ENCODE measurements at regions not wholly inside any gene's neighbourhood (a gene's known extent, or its start where the extent isn't known, plus 50 kb on each side); places are given as distances from the start of the nearest gene placed in this dataset.
"Not testable (repeated sequence)": the region's sequence is repeated elsewhere in the genome, so short reads cannot be mapped to it uniquely, and the experiment has no call there.

DNA sequence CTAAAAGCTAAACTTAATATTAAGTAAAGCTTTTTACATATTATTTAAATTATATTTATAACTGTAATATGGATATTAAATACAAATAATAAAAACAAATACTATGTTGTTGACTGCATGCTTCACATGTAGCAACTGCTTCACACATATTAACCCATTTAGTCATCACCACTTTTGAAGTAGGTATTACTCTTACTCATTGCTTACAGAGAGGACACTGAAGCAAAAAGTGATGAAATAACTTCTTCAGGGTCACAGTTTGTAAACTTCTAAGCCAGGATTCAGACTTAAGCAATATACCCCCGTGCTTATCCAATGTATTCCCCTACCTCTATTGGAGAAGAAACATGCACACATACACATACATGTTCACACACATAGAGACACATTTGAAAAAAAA lies 166.6 kb downstream of the DKK2 start:
- DNase-seq (ENCODE audit: low read depth in 2 of 2), result no peak

DNA sequence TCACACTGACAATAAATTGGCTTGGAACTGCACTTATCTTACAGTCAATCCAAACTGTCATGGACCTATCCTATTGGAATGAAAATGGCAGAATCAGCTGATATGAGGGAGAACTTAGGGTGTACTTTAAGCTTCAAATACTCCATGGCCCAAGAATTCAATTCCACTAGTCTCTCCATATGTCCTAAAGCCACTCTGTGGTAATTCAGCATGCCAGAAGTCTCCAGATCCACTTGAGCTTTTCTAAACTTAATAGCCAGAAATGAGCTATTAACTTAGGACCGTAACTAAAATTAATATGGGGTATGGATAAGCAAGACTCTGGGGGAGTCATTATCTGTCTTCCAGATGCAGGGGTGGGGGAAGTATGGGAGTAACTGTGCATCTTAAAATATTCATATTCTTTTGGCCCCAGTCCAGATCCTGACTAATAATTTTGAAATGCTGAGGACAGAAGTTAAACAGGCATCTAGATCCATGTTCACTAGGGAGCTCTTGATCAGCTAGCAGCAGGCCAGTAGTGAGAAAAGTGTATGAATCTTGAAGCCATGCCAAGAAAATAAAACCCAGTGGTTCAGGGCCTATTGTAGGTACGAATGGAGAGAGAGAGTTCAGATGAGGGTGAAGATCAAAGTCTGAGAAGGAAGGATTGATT lies 167.6 kb downstream of the DKK2 start:
- no peak for DNase-seq (ENCODE audit: low read depth in 2 of 2)

DNA sequence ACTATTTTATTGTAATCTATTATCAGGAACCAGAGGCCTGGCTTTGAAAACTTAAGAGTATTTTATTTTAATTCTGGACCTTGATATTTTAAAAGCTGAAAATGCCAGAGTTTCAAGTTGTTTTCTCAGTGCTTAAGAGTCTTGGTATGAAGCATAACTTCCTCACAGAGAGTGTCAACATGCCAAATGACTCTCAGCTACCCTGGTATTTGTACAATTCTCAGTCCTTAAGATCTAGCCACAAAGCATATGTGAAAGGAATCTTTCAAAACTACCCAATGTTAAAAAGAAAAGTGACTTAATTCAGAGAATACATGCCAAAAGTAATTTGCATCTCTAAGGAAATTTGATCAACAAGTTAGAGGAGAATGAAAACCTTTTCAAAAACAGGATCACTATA lies 171.9 kb downstream of the DKK2 start:
- no peak for DNase-seq (ENCODE audit: low read depth in 2 of 2)

DNA sequence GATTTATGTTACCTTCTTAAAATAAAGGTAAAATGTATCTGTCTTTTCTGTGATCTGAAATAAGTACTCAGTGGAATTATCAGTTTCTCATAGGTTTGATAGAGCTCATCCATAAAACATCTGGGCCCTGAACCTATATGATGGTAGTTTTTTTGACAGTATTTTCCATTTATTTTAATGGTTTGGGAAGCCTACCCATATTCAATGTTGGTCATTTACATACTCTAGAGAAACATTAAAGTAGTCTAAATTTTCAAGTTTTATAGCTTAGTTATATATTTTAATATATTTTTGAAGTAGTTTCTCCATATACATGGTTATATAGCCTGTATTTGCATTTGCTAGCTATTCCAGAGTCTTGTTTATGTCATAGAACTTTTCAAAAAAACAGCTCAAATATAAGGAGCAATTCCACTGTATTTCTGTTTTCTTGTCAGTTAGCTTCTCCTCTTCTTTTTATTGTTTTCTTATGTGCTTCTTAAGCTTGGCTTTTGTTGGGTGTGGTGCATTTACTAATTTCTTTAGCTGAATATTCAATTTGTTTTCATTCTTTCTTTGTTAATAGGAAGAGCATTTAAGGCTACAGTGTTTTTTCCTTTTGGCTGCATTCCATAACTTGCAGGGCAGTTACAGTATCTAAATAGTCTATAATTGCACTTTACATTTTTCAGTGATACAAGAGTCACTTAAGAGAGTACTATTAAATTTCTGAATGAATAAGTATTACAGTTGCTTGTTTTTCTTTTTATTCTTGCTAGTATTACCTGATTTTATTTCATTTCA lies 181.4 kb downstream of the DKK2 start:
- DNase-seq (ENCODE audit: low read depth in 2 of 2), result no peak

DNA sequence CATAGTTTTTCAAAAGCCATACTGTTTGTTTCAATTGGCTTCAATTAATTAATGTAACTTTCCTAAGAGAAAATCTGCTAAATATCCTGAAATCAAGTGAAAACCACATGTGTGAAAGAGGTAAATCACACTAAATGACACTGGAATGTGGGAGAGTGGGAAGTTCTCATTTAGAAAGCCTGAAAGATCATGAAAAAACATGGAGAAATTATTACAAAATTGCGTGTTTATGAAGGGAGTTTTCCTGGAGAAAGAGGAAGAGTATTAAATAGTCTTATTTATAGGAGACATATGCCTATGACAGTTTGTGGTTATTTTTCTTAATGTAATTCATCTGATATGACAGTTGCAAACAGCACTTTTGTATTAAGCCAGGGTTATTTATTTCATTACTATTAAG lies 183.7 kb downstream of the DKK2 start:
- no peak for DNase-seq (ENCODE audit: low read depth in 2 of 2)

DNA sequence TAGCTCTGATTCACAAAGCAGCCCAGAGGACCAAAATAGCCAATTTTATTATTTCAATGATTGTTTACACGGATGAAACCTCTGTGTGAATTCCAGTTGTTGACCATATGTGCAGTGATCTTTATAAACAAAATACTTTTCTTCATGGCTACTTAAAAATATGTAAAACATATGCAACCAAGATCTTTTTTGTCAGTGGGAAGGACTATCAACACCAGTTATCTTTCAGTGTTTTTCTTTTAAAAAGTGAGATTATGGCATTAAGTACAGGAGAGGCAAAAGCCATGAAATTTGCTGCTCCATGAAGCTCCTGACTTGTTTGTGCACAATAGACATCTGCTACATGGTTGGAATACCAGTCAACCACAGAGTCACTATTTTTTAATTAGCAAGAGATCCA lies 184.4 kb downstream of the DKK2 start:
- no peak for DNase-seq (ENCODE audit: low read depth in 2 of 2)

DNA sequence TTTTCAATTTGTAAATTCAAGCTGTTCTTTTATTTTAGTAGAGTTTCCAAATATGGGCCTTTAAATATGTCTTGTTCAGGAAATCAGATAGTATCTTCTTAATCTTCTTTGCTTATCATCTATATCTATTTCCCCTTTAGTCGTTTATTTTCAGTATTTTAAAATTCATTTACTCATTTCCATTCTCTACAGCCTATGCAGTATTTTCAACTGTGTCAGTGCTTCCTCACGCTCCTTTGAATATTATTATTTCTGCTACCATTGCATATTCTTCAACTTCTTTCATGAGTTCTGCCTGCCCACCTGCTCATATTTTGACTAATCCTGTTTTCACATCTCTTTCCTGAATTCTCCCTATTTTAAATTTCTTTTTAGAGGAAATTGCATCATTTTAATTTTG lies 185.4 kb downstream of the DKK2 start:
- DNase-seq (ENCODE audit: low read depth in 2 of 2), result no peak

DNA sequence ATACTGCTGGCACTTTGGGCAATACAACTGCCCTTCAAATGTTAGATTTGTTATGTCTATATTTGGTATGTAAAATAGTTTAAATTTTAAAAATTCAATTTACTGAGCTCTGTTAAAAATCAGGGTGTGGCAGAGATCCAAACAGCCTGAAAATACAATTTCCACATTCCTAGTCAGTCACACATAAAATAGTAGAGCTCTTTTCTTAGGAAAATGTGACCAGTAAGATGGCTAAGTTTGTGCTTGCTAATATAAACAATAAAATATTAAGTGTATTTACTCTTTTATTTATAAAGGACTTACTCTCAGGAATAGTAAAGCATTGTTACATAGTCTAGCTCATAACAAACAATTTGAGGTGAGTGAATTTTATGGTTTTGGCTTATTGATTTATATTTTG lies 200.2 kb downstream of the DKK2 start:
- no peak for DNase-seq (ENCODE audit: low read depth in 2 of 2)

DNA sequence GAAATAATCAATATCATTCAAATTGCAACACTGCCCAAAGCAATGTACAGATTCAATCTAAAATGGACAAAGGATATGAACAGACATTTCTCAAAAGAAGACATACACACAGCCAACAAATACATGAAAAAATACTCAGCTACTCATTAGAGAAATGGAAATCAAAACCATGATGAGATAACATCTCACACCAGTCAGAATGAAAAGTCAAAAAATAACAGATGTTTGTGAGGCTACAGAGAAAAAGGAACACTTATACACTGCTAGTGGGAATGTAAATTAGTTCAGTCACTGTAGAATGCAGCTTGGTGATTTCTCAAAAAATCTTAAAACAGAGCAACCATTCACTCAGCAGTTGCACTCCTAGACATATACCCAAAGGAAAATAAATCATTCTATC lies 205.2 kb downstream of the DKK2 start:
- no peak for DNase-seq (ENCODE audit: low read depth in 2 of 2)

DNA sequence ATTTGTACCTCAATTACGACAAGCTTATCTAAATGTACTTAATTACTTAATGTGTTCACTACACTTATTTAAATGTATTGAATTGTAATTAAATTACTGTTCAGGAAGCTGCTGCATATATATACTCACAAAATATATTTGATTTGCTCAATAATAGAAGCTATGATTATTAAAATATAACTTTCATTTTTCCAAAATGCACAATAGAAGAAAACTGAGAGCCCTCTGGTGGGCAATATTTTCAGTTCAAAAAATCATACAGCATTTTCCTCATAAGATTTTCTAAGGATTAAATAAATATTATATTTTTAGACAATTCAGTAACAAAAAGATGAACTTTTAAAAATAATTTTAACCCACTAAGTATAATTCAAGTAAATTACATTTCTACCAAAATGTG lies 217.3 kb downstream of the DKK2 start:
- DNase-seq (ENCODE audit: low read depth in 2 of 2), result no peak

DNA sequence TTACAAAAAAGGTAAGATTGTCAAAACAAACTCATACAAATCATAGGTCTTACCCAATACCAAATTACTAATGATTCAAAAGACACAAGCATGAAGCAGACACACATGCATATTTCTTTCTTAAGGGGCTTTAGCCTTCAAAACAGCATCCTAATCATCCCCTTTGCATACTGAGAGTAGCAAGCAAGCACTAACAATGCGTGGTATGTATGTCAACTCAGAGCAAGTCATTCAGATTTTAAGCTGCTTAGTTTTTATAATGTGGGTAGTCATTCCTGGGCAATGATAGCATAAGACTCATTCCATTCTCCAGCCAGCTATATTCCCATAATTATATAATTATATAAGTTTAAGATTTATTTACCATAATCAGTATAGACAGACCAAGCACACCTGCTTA lies 219.6 kb downstream of the DKK2 start:
- DNase-seq (ENCODE audit: low read depth in 2 of 2), result no peak

DNA sequence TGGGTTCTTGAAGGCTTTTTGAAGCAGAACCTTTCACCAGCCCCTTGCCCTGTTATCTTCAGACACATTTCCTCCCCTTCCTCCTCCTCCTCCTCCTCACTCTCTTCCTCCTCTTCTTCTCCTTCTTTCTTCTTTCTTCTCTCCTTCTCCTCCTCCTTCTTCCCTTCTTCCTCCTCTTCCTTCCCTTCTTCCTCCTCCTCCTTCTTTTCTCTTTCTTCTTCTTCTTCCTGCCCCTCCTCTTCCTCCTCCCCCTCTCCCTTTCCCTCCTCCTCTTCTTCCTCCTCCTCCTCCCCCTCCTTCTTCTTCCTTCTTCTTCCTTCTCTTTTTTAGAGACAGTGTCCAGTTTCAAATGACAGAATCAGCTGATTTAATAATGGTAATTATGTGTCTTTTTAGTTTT lies 226.0 kb downstream of the DKK2 start:
- DNase-seq (ENCODE audit: low read depth in 2 of 2), result no peak

DNA sequence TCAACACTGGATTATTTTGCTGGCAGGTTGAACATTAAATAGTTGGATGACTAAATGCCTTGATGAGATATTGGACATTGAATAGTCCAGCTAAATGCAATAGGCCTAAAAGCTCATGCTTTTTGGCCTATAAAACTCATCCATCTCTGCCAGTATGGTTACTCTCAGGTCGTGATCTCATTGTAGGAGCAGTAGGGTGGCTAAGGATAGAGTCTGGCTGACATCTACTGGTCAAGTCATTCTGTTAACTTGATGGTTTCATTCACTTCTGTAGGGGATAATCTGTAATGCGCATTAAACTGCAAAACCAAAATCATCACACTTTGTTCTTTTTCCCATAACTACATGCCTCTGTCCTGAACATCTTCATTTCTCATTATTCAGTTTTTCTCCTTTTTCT lies 227.0 kb downstream of the DKK2 start:
- DNase-seq (ENCODE audit: low read depth in 2 of 2), result no peak

DNA sequence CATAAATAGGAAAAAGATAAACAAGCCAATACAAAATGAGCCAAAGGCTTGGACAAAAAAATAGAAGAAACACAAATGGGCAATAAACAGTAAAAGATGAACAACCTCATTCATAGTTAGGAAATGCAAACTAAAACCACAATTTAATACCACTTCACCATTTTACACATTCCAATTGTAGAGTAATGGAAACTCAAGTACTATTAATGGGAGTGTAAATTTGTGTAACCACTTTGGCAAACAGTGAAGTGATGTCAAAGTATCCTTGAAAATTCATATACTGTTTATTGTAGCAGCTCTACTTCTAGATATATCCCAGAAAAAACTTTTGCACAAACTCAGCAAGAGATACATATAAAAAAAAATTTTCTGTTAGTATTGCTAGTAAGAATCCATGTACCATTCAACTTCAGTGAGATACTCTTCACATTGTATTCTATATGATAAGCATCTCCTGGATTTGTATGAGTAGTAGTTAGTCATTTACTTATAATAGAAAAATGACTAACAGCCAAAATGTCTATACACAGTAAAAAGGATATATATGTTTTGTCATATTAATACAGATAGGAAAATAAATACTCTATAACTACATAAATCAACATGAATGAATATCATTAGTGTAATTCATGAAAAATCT lies 229.8 kb downstream of the DKK2 start:
- no peak for DNase-seq (ENCODE audit: low read depth in 2 of 2)

DNA sequence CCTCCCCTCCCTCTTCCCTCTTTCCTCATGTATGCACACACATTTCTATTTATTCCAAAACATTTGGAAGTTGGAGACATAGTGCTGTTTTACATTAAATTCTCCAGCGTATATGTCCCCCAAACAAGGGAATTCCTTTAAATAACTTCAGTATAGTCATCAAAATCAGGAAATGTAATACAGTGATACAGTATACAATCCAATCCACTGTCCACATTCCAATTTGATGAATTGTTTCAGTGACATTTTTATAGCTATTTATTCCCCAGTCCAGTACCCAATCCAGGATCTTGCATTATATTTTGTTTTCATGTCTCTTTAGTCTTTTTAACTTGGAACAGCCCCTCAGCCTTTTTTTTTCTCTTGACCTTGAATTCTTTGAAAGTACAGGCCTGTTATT lies 233.0 kb downstream of the DKK2 start:
- no peak for DNase-seq (ENCODE audit: low read depth in 2 of 2)

DNA sequence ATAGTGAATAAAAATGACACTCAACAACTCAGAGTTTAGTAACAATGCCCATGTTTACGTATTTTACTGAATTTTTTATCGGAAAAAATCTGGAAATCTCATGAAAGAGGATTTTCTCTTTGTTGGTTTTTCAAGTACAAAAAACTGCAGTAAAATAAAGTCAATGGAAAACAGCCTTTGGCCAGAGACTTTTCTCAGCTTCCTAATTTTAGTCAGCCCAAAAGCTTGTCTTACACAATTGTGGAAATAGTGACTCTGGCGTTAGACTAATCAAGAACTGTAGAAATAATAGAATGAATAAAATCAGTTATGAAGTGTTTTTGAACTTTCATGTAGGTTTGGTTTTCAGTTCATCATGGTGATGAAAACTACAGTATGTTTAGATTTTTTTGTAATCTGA lies 234.7 kb downstream of the DKK2 start:
- DNase-seq (ENCODE audit: low read depth in 2 of 2), result no peak

DNA sequence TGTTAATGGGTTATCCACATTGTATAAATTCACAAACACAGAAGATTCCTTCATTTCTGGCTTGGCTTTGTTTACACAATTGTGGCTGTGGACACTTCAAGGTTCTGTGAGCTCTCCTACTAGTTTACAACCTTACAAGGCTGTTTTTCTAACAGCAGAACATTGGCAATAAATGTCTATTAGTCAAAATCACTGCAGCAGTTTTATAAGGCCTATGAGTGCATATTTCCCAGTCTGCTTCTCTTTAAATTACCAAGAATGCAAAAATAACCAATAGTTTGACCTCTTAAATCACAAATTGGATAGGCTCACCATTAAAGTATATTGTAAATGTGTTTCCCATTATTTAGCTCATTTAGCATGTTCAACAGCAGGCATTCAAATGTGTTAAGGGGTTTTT lies 239.2 kb downstream of the DKK2 start:
- no peak for DNase-seq (ENCODE audit: low read depth in 2 of 2)

DNA sequence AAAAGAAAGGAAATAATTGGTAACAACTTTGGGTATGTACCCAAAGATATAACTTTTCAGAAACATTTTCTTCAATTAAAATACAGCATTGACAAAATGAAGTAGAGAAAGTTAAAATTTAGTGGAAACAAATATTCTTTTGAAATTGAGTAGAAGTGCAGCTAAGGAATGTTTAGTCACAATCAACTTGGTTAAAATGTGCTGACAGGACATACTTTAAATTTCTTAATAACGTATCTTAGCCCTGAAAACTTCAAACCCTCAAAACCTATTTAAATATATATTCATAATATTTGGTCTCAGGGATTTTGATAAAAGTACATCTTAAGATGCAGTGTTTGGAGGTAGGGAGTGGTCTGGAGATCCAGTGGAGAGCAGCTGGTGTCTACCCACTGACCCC lies 240.8 kb downstream of the DKK2 start:
- no peak for DNase-seq (ENCODE audit: low read depth in 2 of 2)

DNA sequence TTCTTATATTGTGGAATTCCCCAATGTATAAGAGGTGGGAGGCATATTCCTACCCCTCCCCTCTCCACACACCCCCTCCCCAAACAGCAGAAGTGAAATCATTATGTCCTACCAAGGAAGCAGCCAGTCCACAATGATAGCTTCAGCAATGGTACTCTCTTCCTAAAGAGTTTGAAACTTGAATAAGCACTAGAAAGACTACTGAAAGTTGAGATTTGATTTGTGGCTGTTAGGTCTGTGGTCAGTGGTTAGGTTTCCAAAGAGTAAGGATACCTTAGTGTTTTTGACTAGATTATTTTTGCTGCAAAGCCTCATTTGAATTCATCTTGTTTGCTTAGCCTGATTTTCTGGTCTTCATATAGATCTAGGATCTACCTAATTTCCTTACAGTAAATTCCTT lies 242.2 kb downstream of the DKK2 start:
- DNase-seq (ENCODE audit: low read depth in 2 of 2), result no peak

DNA sequence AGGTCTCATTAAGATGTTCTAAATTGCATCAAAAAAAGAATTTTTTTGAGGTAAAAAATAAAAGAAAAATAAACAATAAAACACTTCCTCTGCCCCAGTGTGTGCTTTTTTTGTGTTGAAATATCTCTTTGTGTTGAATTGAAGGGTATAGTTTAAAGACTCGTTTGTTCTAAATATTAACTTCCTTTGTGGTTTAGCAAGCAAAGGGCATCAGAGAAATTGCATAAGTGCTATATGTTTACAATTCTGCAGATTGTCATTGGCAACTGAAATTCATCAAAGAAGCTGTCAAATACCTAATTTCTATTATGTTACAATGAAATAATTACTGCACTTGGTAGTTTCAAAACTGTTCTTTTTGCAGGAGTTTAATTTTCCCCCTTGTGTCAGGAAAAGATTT lies 260.5 kb downstream of the DKK2 start:
- DNase-seq (ENCODE audit: low read depth in 2 of 2), result no peak

DNA sequence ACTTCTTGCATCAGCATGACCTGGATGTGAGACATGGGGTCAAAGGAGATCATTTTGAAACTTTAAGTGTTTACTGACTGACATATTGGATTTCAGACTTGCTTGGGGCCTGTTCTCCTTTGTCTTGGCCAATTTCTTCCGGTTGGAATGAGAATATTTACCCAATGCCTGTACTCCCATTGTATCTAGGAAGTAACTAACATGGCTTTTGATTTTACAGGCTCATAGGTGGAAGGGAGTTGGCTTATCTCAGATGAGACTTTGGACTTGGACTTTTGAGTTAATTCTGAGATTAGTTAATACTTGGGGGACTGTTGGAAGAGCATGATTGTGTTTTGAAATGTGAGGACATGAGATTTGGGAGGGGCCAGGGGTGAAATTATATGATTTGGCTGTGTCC lies 262.1 kb downstream of the DKK2 start:
- not testable (repeated sequence) for DNase-seq (ENCODE audit: low read depth in 2 of 2)

DNA sequence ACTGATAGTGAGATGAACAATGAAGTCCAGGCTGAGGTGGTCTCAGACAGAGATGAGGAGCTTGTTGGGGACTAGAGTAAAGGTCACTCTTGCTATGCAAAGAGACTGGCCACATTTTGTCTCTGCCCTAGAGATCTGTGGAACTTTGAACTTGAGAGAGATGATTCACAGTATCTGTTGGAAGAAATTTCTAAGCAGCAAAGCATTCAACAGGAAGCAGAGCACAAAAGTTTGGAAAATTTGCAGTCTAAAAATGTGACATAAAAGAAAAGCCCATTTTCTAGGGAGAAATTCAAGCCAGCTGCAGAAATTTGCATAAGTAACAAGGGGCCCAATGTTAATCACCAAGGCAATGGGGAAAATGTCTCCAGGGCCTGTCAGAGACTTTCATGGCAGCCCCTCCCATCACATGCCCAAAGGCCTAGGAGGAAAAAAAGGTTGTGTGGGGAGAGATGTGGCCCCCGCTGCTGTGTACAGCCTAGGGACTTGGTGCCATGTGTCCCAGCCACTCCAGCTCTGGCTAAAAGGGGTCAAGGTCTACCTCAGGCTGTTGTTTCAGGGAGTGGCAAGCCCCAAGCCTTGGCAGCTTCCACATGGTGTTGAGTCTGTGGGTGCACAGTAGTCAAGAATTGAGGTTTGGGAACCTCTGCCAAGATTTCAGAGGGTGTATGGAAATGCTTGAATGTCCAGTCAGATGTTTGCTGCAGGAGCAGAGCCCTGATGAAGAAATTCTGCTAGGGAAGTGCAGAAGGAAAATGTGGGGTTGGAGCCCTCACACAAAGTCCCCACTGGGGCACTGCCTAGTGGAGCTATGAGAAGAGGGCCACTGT lies 262.8 kb downstream of the DKK2 start:
- DNase-seq (ENCODE audit: low read depth in 2 of 2), result no peak

Measured in stimulated activated CD4-positive, alpha-beta T cell treated with anti-CD3 and anti-CD28 coated beads, Interleukin-1b, Interleukin-23, amount 100 ng/mL, for 4 hours (primary cell).